ENCODE measurements at regions not wholly inside any gene's neighbourhood (a gene's known extent, or its start where the extent isn't known, plus 50 kb on each side); places are given as distances from the start of the nearest gene placed in this dataset.

- TF ChIP-seq CTCF (IDR thresholded peaks at IDR 0.05; ENCODE audit: insufficient read depth, low read length, poor library complexity, severe bottlenecking), result no peak
- no peak for TF ChIP-seq EZH2phosphoT487 (conservative IDR thresholded peaks at IDR 0.05; ENCODE audit: low read length)
These were observed 113.3 kb downstream of the PPP1R2C start for GRCh38 chrX:42664680-42665079.

Data from SU-DHL-6 (cell line).